HCT116 (cell line): ENCODE measurements at regions not wholly inside any gene's neighbourhood (a gene's known extent, or its start where the extent isn't known, plus 50 kb on each side); places are given as distances from the start of the nearest gene placed in this dataset.

Experiments
- ATAC-seq: fragments of 200-7000 bp; cut with Tn5 transposase; 2 replicates; pipeline ENCODE4 v1.9.1; 2020; ENCODE audit warnings: mild to moderate bottlenecking, moderate library complexity
- BruUV-seq: library from RNA; stranded (reverse); fragments of 400-500 nt; replicated peaks from 2 replicates; lab custom pipeline; 2021; lab: Mats Ljungman, UMichigan
- CTCF ChIA-PET: fragments of 300-600 bp; sonication (Branson Sonifier 250); formaldehyde crosslinking; loops from one replicate; lab custom pipeline; 2021; ENCODE audit warnings: antibody characterized with exemption; lab: Charles Lee
- POLR2A ChIA-PET: fragments of 300-600, 350-600 bp; sonication (Branson Sonifier 250); formaldehyde crosslinking; loops from one replicate; lab custom pipeline; 2021; ENCODE audit warnings: antibody characterized with exemption; lab: Charles Lee
- RAD21 ChIA-PET, 2 experiments: fragments of 300-600 bp; sonication (Branson Sonifier 250); formaldehyde crosslinking; loops; one replicate each; lab custom pipeline; 2023; ENCODE audit warnings: low total read pairs in 2 of 2; ENCODE audit not compliant: uncharacterized antibody in 2 of 2, unreplicated experiment in 2 of 2, low non-redundant PET in 1 of 2; lab: Charles Lee
- DNase-seq: peaks from one replicate; pipeline ENCODE4 v3.0.0-alpha.2; 2010; ENCODE audit warnings: low read depth, low spot score
- H2AFZ ChIP-seq: fragments of 200-600 bp; shearing (Covaris generic), sonication (generic); 2 replicates; pipeline ENCODE4 v1.6.1; 2017; ENCODE audit warnings: low read depth, mixed run types, mixed read lengths, antibody characterized with exemption, low read length; ENCODE audit not compliant: poor library complexity, severe bottlenecking
- H3K27ac ChIP-seq: 2 replicates; pipeline ENCODE4 v1.5.1; 2012; ENCODE audit warnings: low read depth, low read length
- H3K27me3 ChIP-seq: fragments of 200-600 bp; sonication (generic); 2 replicates; pipeline ENCODE4 v1.6.1; 2016; ENCODE audit warnings: mixed run types, low read length, mixed read lengths; ENCODE audit not compliant: insufficient read depth
- H3K36me3 ChIP-seq, 2 experiments: fragments of 200-500 bp in 1 of 2; fragments of 200-600 bp in 1 of 2; sonication (Bioruptor generic) in 1 of 2; sonication (generic) in 1 of 2; 2 replicates each; pipeline versions ENCODE4 v1.5.1 to v1.6.1; 2014 to 2016; ENCODE audit warnings: low read length in 2 of 2, inconsistent platforms in 1 of 2, mixed read lengths in 1 of 2, mixed run types in 1 of 2; ENCODE audit not compliant: insufficient read depth in 2 of 2, control insufficient read depth in 1 of 2
- H3K4me1 ChIP-seq, 2 experiments: fragments of 200-600 bp in 1 of 2; sonication (generic) in 1 of 2; 2 replicates each; pipeline versions ENCODE4 v1.5.1 to v1.6.1; 2012 to 2017; ENCODE audit warnings: low read length in 2 of 2, inconsistent platforms in 1 of 2, mild to moderate bottlenecking in 1 of 2, mixed read lengths in 1 of 2, mixed run types in 1 of 2, moderate library complexity in 1 of 2; ENCODE audit not compliant: insufficient read depth in 2 of 2, control insufficient read depth in 1 of 2
- H3K4me2 ChIP-seq: fragments of 200-600 bp; sonication (generic); 2 replicates; pipeline ENCODE4 v1.6.1; 2017; ENCODE audit warnings: mixed run types, low read length, mixed read lengths
- H3K4me3 ChIP-seq, 2 experiments: fragments of 200-600 bp in 1 of 2; sonication (generic) in 1 of 2; replicated peaks in 1 of 2; 2 replicates each; pipeline ENCODE4 v1.5.1; 2011 to 2016; ENCODE audit warnings: low read length in 2 of 2, control low read depth in 1 of 2, low read depth in 1 of 2, mild to moderate bottlenecking in 1 of 2, mixed read lengths in 1 of 2, mixed run types in 1 of 2
- H3K79me2 ChIP-seq: fragments of 200-600 bp; sonication (generic); 2 replicates; pipeline ENCODE4 v1.6.1; 2017; ENCODE audit warnings: mild to moderate bottlenecking, mixed run types, low read length, moderate library complexity, mixed read lengths; ENCODE audit not compliant: insufficient read depth
- H3K9ac ChIP-seq: fragments of 200-600 bp; sonication (generic); 2 replicates; pipeline ENCODE4 v1.6.1; 2016; ENCODE audit warnings: low read length, mixed read lengths
- H3K9me2 ChIP-seq: fragments of 200-600 bp; sonication (generic), shearing (Covaris generic); 2 replicates; pipeline ENCODE4 v1.6.1; 2017; ENCODE audit warnings: mixed run types, mild to moderate bottlenecking, moderate library complexity; ENCODE audit not compliant: insufficient read depth
- H3K9me3 ChIP-seq, 2 experiments: fragments of 200-500 bp in 1 of 2; fragments of 200-600 bp in 1 of 2; sonication (Bioruptor generic) in 1 of 2; sonication (generic) in 1 of 2; 2 replicates each; pipeline ENCODE4 v1.6.1; 2014 to 2017; ENCODE audit warnings: low read length in 2 of 2, mixed read lengths in 2 of 2, inconsistent platforms in 1 of 2, low read depth in 1 of 2, mild to moderate bottlenecking in 1 of 2, mixed run types in 1 of 2, moderate library complexity in 1 of 2; ENCODE audit not compliant: control insufficient read depth in 1 of 2, insufficient read depth in 1 of 2
- H4K20me1 ChIP-seq: fragments of 200-600 bp; sonication (generic), shearing (Covaris generic); 2 replicates; pipeline ENCODE4 v1.6.1; 2017; ENCODE audit warnings: mixed run types, mild to moderate bottlenecking, moderate library complexity; ENCODE audit not compliant: insufficient read depth
- CEBPB ChIP-seq: IDR thresholded peaks from 2 replicates; pipeline ENCODE4 v1.6.1; 2012; ENCODE audit warnings: low read depth
- EGR1 ChIP-seq: IDR thresholded peaks from 2 replicates; pipeline ENCODE4 v1.6.1; 2012; ENCODE audit warnings: low read depth
- ELF1 ChIP-seq: IDR thresholded peaks from 2 replicates; pipeline ENCODE4 v1.6.1; 2012; ENCODE audit warnings: low read depth, borderline replicate concordance
- EZH2phosphoT487 ChIP-seq: fragments of 200-600 bp; IDR thresholded peaks from 2 replicates; pipeline ENCODE4 v1.6.1; 2018; ENCODE audit warnings: antibody characterized with exemption, borderline replicate concordance
- JUND ChIP-seq: IDR thresholded peaks from 2 replicates; pipeline ENCODE4 v1.6.1; 2012
- POLR2A ChIP-seq: IDR thresholded peaks from 2 replicates; pipeline ENCODE4 v1.7.0; 2011; ENCODE audit warnings: borderline replicate concordance; ENCODE audit not compliant: insufficient read depth, insufficient read length; ENCODE audit errors: extremely low read depth
- RAD21 ChIP-seq: IDR thresholded peaks from 2 replicates; pipeline ENCODE4 v1.6.1; 2012; ENCODE audit warnings: low read depth, mild to moderate bottlenecking
- SIN3A ChIP-seq: IDR thresholded peaks from 2 replicates; pipeline ENCODE4 v1.6.1; 2012; ENCODE audit warnings: low read depth
- SP1 ChIP-seq: IDR thresholded peaks from 2 replicates; pipeline ENCODE4 v1.6.1; 2012; ENCODE audit warnings: low read depth
- SRF ChIP-seq: IDR thresholded peaks from 2 replicates; pipeline ENCODE4 v1.6.1; 2012; ENCODE audit warnings: low read depth
- YY1 ChIP-seq: IDR thresholded peaks from 2 replicates; pipeline ENCODE4 v1.6.1; 2011; ENCODE audit warnings: low read length, low read depth, moderate library complexity, mild to moderate bottlenecking; ENCODE audit not compliant: insufficient replicate concordance; ENCODE audit errors: extremely low read depth
- intact Hi-C: fragments of 100-400 bp; cut with micrococcal nuclease; formaldehyde crosslinking; loops from 2 replicates; pipeline ENCODE4 v1.10.0; 2022
- TF ChIP-seq, protein P1 (sequence below): IDR thresholded peaks from 2 replicates; pipeline ENCODE4 v1.6.1; 2011; ENCODE audit warnings: mild to moderate bottlenecking, low read length, moderate library complexity; ENCODE audit not compliant: insufficient replicate concordance; ENCODE audit errors: extremely low read depth
- TF ChIP-seq, protein P2 (sequence below), 3 experiments: fragments of 200-600 bp in 1 of 3; sonication (generic) in 1 of 3; IDR thresholded peaks in 2 of 3; conservative IDR thresholded peaks in 1 of 3; 2 replicates each; pipeline ENCODE4 v1.5.1; 2012 to 2017; ENCODE audit warnings: low read depth in 2 of 3, low read length in 2 of 3, antibody characterized with exemption in 1 of 3, borderline replicate concordance in 1 of 3, control low read depth in 1 of 3, mild to moderate bottlenecking in 1 of 3, mixed read lengths in 1 of 3, mixed run types in 1 of 3, moderate library complexity in 1 of 3; ENCODE audit not compliant: insufficient read depth in 1 of 3

GRCh38 chr5:167603135-167603534, 688.3 kb upstream of the WWC1 start:
- DNase-seq (no peak), ATAC-seq (no peak)
- no peaks in the 10 kb centered on the region for H4K20me1 ChIP-seq
- H3K9ac ChIP-seq, result no peak overlapping the region
- H3K4me1 ChIP-seq, result no peaks in the 10 kb centered on the region
- H3K4me2 ChIP-seq, result no peak overlapping the region
- no peaks in the 10 kb centered on the region for H3K9me2 ChIP-seq
- CTCF ChIA-PET, result no interaction called here
- H3K27ac ChIP-seq, result no peak overlapping the region
- intact Hi-C loops, result no loop called here
- H3K79me2 ChIP-seq, result no peaks in the 10 kb centered on the region
- RAD21 ChIA-PET, result no interaction called here
- no peaks in the 10 kb centered on the region for H3K9me3 ChIP-seq
- no TSS peak for BruUV-seq
- TF ChIP-seq JUND (no peak), ELF1 (no peak), RAD21 (no peak), SP1 (no peak), EZH2phosphoT487 (no peak), CEBPB (no peak), SIN3A (no peak), YY1 (no peak), POLR2A (no peak), SRF (no peak), EGR1 (no peak)
- TF ChIP-seq, protein P1, sequence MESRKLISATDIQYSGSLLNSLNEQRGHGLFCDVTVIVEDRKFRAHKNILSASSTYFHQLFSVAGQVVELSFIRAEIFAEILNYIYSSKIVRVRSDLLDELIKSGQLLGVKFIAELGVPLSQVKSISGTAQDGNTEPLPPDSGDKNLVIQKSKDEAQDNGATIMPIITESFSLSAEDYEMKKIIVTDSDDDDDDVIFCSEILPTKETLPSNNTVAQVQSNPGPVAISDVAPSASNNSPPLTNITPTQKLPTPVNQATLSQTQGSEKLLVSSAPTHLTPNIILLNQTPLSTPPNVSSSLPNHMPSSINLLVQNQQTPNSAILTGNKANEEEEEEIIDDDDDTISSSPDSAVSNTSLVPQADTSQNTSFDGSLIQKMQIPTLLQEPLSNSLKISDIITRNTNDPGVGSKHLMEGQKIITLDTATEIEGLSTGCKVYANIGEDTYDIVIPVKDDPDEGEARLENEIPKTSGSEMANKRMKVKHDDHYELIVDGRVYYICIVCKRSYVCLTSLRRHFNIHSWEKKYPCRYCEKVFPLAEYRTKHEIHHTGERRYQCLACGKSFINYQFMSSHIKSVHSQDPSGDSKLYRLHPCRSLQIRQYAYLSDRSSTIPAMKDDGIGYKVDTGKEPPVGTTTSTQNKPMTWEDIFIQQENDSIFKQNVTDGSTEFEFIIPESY, result no peak
- TF ChIP-seq, protein P2, sequence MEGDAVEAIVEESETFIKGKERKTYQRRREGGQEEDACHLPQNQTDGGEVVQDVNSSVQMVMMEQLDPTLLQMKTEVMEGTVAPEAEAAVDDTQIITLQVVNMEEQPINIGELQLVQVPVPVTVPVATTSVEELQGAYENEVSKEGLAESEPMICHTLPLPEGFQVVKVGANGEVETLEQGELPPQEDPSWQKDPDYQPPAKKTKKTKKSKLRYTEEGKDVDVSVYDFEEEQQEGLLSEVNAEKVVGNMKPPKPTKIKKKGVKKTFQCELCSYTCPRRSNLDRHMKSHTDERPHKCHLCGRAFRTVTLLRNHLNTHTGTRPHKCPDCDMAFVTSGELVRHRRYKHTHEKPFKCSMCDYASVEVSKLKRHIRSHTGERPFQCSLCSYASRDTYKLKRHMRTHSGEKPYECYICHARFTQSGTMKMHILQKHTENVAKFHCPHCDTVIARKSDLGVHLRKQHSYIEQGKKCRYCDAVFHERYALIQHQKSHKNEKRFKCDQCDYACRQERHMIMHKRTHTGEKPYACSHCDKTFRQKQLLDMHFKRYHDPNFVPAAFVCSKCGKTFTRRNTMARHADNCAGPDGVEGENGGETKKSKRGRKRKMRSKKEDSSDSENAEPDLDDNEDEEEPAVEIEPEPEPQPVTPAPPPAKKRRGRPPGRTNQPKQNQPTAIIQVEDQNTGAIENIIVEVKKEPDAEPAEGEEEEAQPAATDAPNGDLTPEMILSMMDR (IDR thresholded peaks at IDR 0.05 in 2 of 3, conservative IDR thresholded peaks at IDR 0.05 in 1 of 3; ENCODE audit: borderline replicate concordance in 1 of 3, insufficient read depth in 1 of 3, low read depth in 2 of 3, low read length in 2 of 3), result no peak
- TF ChIP-seq, all 23 proteins: peak for 0
- peaks cover 30% of the 10 kb centered on the region for H3K27me3 ChIP-seq
- POLR2A ChIA-PET, result no interaction called here
- H2AFZ ChIP-seq, result no peak overlapping the region
- H3K36me3 ChIP-seq, result no peaks in the 10 kb centered on the region
- no peak overlapping the region for H3K4me3 ChIP-seq
